ENCODE measurements at regions not wholly inside any gene's neighbourhood (a gene's known extent, or its start where the extent isn't known, plus 50 kb on each side); places are given as distances from the start of the nearest gene placed in this dataset.

GRCh38 chr7:130923930-130924329 lies 189.9 kb upstream of the KLF14 start:
- H3K4me3 ChIP-seq (ENCODE audit: low read depth, low read length), result no peak overlapping the region
- TF ChIP-seq CTCF (conservative IDR thresholded peaks at IDR 0.05; ENCODE audit: low read depth, low read length), result no peak
- no peak for DNase-seq (ENCODE audit: low read depth)

- DNase-seq (ENCODE audit: low read depth), result no peak
- no peak overlapping the region for H3K4me3 ChIP-seq (ENCODE audit: low read depth, low read length)
- TF ChIP-seq CTCF (conservative IDR thresholded peaks at IDR 0.05; ENCODE audit: low read depth, low read length), result no peak
Measured at GRCh38 chr7:130925136-130925794, 191.3 kb upstream of the KLF14 start.

- H3K4me3 ChIP-seq (ENCODE audit: low read depth, low read length), result no peak overlapping the region
- no peak for TF ChIP-seq CTCF (conservative IDR thresholded peaks at IDR 0.05; ENCODE audit: low read depth, low read length)
- no peak for DNase-seq (ENCODE audit: low read depth)
Measured at GRCh38 chr7:130926001-130926691, 192.1 kb upstream of the KLF14 start.

- DNase-seq (ENCODE audit: low read depth), result no peak
- H3K4me3 ChIP-seq (ENCODE audit: low read depth, low read length), result no peak overlapping the region
- TF ChIP-seq CTCF (conservative IDR thresholded peaks at IDR 0.05; ENCODE audit: low read depth, low read length), result no peak
Measured at GRCh38 chr7:130927062-130927461, 193.1 kb upstream of the KLF14 start.

- TF ChIP-seq CTCF (conservative IDR thresholded peaks at IDR 0.05; ENCODE audit: low read depth, low read length), result no peak
- no peak for DNase-seq (ENCODE audit: low read depth)
- H3K4me3 ChIP-seq (ENCODE audit: low read depth, low read length), result no peak overlapping the region
Measured at GRCh38 chr7:130927564-130927963, 193.6 kb upstream of the KLF14 start.

- no peak for TF ChIP-seq CTCF (conservative IDR thresholded peaks at IDR 0.05; ENCODE audit: low read depth, low read length)
- peak; percentile 48 for DNase-seq (ENCODE audit: low read depth)
- H3K4me3 ChIP-seq (ENCODE audit: low read depth, low read length), result no peak overlapping the region
Measured at GRCh38 chr7:130929896-130930659, 196.1 kb upstream of the KLF14 start.
